GDM1 (cell line): ENCODE measurements at regions not wholly inside any gene's neighbourhood (a gene's known extent, or its start where the extent isn't known, plus 50 kb on each side); places are given as distances from the start of the nearest gene placed in this dataset.
"Not testable (repeated sequence)": the region's sequence is repeated elsewhere in the genome, so short reads cannot be mapped to it uniquely, and the experiment has no call there.

ENCODE experiments used
- DNase-seq: peaks from one replicate; lab custom pipeline; 2025; lab: John Stamatoyannopoulos, UW

- DNase-seq: no peak
These were observed 127.1 kb downstream of the MYCN start for GRCh38 chr2:16067444-16067843.

- DNase-seq: no peak
These were observed 126.7 kb downstream of the MYCN start for GRCh38 chr2:16067037-16067406.

GRCh38 chr2:16066261-16067036, 126.1 kb downstream of the MYCN start:
- no peak for DNase-seq

GRCh38 chr2:16065272-16066069, 125.1 kb downstream of the MYCN start:
- not testable (repeated sequence) for DNase-seq

- DNase-seq: no peak
These were observed 124.4 kb downstream of the MYCN start for GRCh38 chr2:16064745-16065144.

- DNase-seq: no peak
These were observed 123.7 kb downstream of the MYCN start for GRCh38 chr2:16063955-16064633.

- DNase-seq: no peak
These were observed 123.0 kb downstream of the MYCN start for GRCh38 chr2:16063251-16063850.

- no peak for DNase-seq
These were observed 122.3 kb downstream of the MYCN start for GRCh38 chr2:16062471-16063250.

- DNase-seq: no peak
These were observed 121.3 kb downstream of the MYCN start for GRCh38 chr2:16061441-16062217.

- no peak for DNase-seq
These were observed 120.6 kb downstream of the MYCN start for GRCh38 chr2:16060936-16061338.

GRCh38 chr2:16060125-16060935, 120.0 kb downstream of the MYCN start:
- no peak for DNase-seq

GRCh38 chr2:16059393-16060016, 119.2 kb downstream of the MYCN start:
- DNase-seq: no peak

GRCh38 chr2:16058747-16059358, 118.5 kb downstream of the MYCN start:
- no peak for DNase-seq

- DNase-seq: no peak
These were observed 117.9 kb downstream of the MYCN start for GRCh38 chr2:16058256-16058655.

- DNase-seq: no peak
These were observed 117.3 kb downstream of the MYCN start for GRCh38 chr2:16057661-16058060.

GRCh38 chr2:16055848-16056580, 115.7 kb downstream of the MYCN start:
- peak; percentile 39 for DNase-seq

GRCh38 chr2:16053437-16054257, 113.3 kb downstream of the MYCN start:
- no peak for DNase-seq
